ENCODE measurements at regions not wholly inside any gene's neighbourhood (a gene's known extent, or its start where the extent isn't known, plus 50 kb on each side); places are given as distances from the start of the nearest gene placed in this dataset.

GRCh38 chr17:15048381-15048780, 216.7 kb downstream of the PMP22 start:
- DNase-seq (ENCODE audit: low read depth in 3 of 3): no peak

- DNase-seq (ENCODE audit: low read depth in 3 of 3): no peak
Measured at GRCh38 chr17:15042311-15042710, 222.8 kb downstream of the PMP22 start.

GRCh38 chr17:15039366-15039765, 225.8 kb downstream of the PMP22 start:
- no peak for DNase-seq (ENCODE audit: low read depth in 3 of 3)

- DNase-seq (ENCODE audit: low read depth in 3 of 3): no peak
Measured at GRCh38 chr17:15038656-15039055, 226.5 kb downstream of the PMP22 start.

- no peak for DNase-seq (ENCODE audit: low read depth in 3 of 3)
Measured at GRCh38 chr17:15036238-15036637, 228.9 kb downstream of the PMP22 start.

- no peak for DNase-seq (ENCODE audit: low read depth in 3 of 3)
Measured at GRCh38 chr17:15031975-15032374, 233.2 kb downstream of the PMP22 start.

GRCh38 chr17:15029469-15029868, 235.7 kb downstream of the PMP22 start:
- no peak for DNase-seq (ENCODE audit: low read depth in 3 of 3)

GRCh38 chr17:15027853-15028252, 237.3 kb downstream of the PMP22 start:
- no peak for DNase-seq (ENCODE audit: low read depth in 3 of 3)

- DNase-seq (ENCODE audit: low read depth in 3 of 3): no peak
Measured at GRCh38 chr17:15026088-15026487, 239.0 kb downstream of the PMP22 start.

GRCh38 chr17:15023589-15024336, 241.4 kb downstream of the PMP22 start:
- DNase-seq (ENCODE audit: low read depth in 3 of 3): no peak

- no peak for DNase-seq (ENCODE audit: low read depth in 3 of 3)
Measured at GRCh38 chr17:15019158-15019557, 246.0 kb downstream of the PMP22 start.

- no peak for DNase-seq (ENCODE audit: low read depth in 3 of 3)
Measured at GRCh38 chr17:15012351-15012980, 252.7 kb downstream of the PMP22 start.

GRCh38 chr17:15009087-15009486, 256.0 kb downstream of the PMP22 start:
- no peak for DNase-seq (ENCODE audit: low read depth in 3 of 3)

GRCh38 chr17:15007147-15007553, 258.0 kb downstream of the PMP22 start:
- no peak for DNase-seq (ENCODE audit: low read depth in 3 of 3)

- DNase-seq (ENCODE audit: low read depth in 3 of 3): no peak
Measured at GRCh38 chr17:15006421-15007128, 258.6 kb downstream of the PMP22 start.

- no peak for DNase-seq (ENCODE audit: low read depth in 3 of 3)
Measured at GRCh38 chr17:15000661-15001060, 264.5 kb downstream of the PMP22 start.

GRCh38 chr17:14997290-14997689, 267.8 kb downstream of the PMP22 start:
- no peak for DNase-seq (ENCODE audit: low read depth in 3 of 3)

GRCh38 chr17:14986127-14986526, 279.0 kb downstream of the PMP22 start:
- DNase-seq (ENCODE audit: low read depth in 3 of 3): no peak

GRCh38 chr17:14972844-14973243, 292.3 kb downstream of the PMP22 start:
- no peak for DNase-seq (ENCODE audit: low read depth in 3 of 3)

- DNase-seq (ENCODE audit: low read depth in 3 of 3): no peak
Measured at GRCh38 chr17:14971054-14971453, 294.1 kb downstream of the PMP22 start.

GRCh38 chr17:14959106-14959648, 305.9 kb downstream of the PMP22 start:
- no peak for DNase-seq (ENCODE audit: low read depth in 3 of 3)

- DNase-seq (ENCODE audit: low read depth in 3 of 3): no peak
Measured at GRCh38 chr17:14953405-14953804, 311.7 kb downstream of the PMP22 start.

- no peak for DNase-seq (ENCODE audit: low read depth in 3 of 3)
Measured at GRCh38 chr17:14950686-14951085, 314.4 kb downstream of the PMP22 start.
